GM12878 (cell line): ENCODE measurements at regions not wholly inside any gene's neighbourhood (a gene's known extent, or its start where the extent isn't known, plus 50 kb on each side); places are given as distances from the start of the nearest gene placed in this dataset.

Source experiments
- CTCF ChIP-seq, 3 experiments: IDR thresholded peaks in 2 of 3; conservative IDR thresholded peaks in 1 of 3; 2 replicates each; pipeline ENCODE4 v1.5.1; 2011; ENCODE audit warnings: low read depth in 3 of 3, low read length in 3 of 3, mild to moderate bottlenecking in 3 of 3, control low read depth in 2 of 3, moderate library complexity in 2 of 3, inconsistent platforms in 1 of 3, mixed read lengths in 1 of 3; ENCODE audit not compliant: control insufficient read depth in 2 of 3, insufficient read depth in 1 of 3; ENCODE audit errors: extremely low read depth in 1 of 3
- EZH2 ChIP-seq: IDR thresholded peaks from 2 replicates; pipeline ENCODE4 v1.6.1; 2012; ENCODE audit warnings: low read depth, mild to moderate bottlenecking, control low read depth, inconsistent platforms, low read length, borderline replicate concordance; ENCODE audit not compliant: control insufficient read depth
- MYC ChIP-seq: IDR thresholded peaks from 2 replicates; pipeline ENCODE4 v1.6.1; 2011; ENCODE audit warnings: mild to moderate bottlenecking, low read length, moderate library complexity, inconsistent platforms; ENCODE audit not compliant: insufficient read depth, insufficient replicate concordance, insufficient read length, severe bottlenecking
- POLR2AphosphoS2 ChIP-seq: IDR thresholded peaks from 2 replicates; pipeline ENCODE4 v1.6.1; 2011; ENCODE audit warnings: low read depth, mild to moderate bottlenecking, low read length, improper control_type of control experiment, moderate library complexity
- ZNF274 ChIP-seq: IDR thresholded peaks from one replicate; pipeline ENCODE4 v1.8.0; 2011; ENCODE audit not compliant: insufficient read length, insufficient read depth

- TF ChIP-seq CTCF (IDR thresholded peaks at IDR 0.05 in 2 of 3, conservative IDR thresholded peaks at IDR 0.05 in 1 of 3; ENCODE audit: control insufficient read depth in 2 of 3, extremely low read depth in 1 of 3, insufficient read depth in 1 of 3, low read depth in 3 of 3, low read length in 3 of 3) (no peak), EZH2 (no peak), POLR2AphosphoS2 (no peak), MYC (no peak), ZNF274 (no peak)
Measured at GRCh38 chr19:14265290-14266036, 59.5 kb upstream of the ADGRL1 start.
